ENCODE measurements at regions not wholly inside any gene's neighbourhood (a gene's known extent, or its start where the extent isn't known, plus 50 kb on each side); places are given as distances from the start of the nearest gene placed in this dataset.

DNA sequence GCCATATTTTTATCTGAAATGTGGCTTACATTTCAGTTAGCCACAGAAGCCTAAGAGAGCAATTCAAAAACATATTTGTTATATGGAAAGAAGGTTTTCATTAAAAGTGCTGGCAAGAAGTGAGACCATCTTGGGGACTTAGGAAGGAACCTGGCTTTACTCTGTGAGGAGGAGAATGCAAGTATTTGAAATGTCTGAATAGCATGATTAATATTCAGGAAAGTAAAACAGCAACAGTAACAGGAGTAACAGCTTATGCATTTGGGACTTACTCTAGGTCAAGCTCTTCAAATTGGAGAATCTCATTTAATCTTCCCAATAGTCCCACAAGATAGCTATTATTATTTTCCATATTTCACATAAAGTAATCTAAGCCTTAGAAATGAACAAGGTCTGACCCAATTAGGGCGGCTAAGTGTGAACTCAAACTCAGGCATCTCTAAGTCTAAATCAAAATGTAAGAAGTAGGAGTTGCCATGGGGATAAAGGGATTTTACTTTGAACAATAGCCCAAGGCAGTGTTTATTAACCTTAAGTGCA is 816.5 kb downstream of the BCKDHB start:
- TF ChIP-seq, protein P1, sequence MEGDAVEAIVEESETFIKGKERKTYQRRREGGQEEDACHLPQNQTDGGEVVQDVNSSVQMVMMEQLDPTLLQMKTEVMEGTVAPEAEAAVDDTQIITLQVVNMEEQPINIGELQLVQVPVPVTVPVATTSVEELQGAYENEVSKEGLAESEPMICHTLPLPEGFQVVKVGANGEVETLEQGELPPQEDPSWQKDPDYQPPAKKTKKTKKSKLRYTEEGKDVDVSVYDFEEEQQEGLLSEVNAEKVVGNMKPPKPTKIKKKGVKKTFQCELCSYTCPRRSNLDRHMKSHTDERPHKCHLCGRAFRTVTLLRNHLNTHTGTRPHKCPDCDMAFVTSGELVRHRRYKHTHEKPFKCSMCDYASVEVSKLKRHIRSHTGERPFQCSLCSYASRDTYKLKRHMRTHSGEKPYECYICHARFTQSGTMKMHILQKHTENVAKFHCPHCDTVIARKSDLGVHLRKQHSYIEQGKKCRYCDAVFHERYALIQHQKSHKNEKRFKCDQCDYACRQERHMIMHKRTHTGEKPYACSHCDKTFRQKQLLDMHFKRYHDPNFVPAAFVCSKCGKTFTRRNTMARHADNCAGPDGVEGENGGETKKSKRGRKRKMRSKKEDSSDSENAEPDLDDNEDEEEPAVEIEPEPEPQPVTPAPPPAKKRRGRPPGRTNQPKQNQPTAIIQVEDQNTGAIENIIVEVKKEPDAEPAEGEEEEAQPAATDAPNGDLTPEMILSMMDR (IDR thresholded peaks at IDR 0.05; ENCODE audit: poor library complexity), result no peak
- no peak for TF ChIP-seq EZH2 (IDR thresholded peaks at IDR 0.05; ENCODE audit: borderline replicate concordance)

Data from hepatocyte (in vitro differentiated cells).